ENCODE measurements at regions not wholly inside any gene's neighbourhood (a gene's known extent, or its start where the extent isn't known, plus 50 kb on each side); places are given as distances from the start of the nearest gene placed in this dataset.

DNA sequence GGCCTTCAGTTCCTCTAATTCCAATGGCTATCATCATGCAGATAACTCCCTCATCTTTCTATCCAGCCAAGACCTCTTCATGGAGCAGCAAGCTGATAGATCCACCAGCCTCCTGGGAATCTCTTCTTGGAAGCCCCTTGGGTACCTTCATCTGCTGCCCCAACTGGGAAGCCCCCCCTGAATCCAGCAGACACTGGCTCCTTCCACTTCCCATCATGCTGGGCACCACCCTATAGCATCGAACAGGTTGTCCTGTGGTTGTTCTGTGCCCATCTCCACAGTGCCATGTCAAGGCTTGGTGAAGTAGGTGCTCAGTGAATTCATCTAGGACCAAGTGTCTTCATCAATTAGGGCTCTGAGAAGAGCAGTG lies 410.4 kb upstream of the KLF4 start (continued):
- TF ChIP-seq ZNF114 (CRISPR knock-in tag; IDR thresholded peaks at IDR 0.05) (no peak), EZH2 (IDR thresholded peaks at IDR 0.05; ENCODE audit: low read depth, unreplicated experiment) (no peak)

DNA sequence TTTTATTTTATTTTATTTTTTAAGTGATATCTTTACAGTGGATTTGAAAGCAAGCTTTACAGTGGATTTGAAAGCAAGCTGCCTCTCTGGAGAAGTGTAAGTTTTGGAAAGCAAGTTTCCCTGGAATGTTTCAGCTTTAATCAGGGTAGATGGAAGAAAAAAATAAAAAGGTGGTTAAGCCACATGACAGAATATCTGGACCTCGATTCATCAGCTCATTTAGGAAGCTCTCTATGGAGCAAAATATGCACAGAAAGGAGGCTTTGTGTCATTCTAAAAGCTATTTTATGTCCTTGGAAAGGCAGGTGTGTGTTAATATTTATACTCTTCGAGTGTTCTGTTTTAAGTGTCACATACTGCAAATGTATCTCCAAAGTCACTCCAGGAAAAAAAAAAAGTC lies 409.2 kb upstream of the KLF4 start:
- Histone ChIP-seq H3K79me2 (replicated peaks; ENCODE audit: insufficient read depth) (no peaks in the 10 kb centered on the region), H4K20me1 (replicated peaks; ENCODE audit: insufficient read depth) (no peaks in the 10 kb centered on the region), H3K9me2 (ENCODE audit: insufficient read depth) (peaks cover 6% of the 10 kb centered on the region; the same call in 1 of the 2 replicates), H3K4me1 (ENCODE audit: insufficient read depth) (peaks cover 12% of the 10 kb centered on the region), H2AFZ (0 out of 2 replicates have a peak overlapping the region, but pooled peaks have one; percentile 28), H3K36me3 (ENCODE audit: insufficient read depth) (no peaks in the 10 kb centered on the region), H3K27ac (ENCODE audit: low read depth) (no peak overlapping the region), H3K27me3 (ENCODE audit: insufficient read depth) (no peaks in the 10 kb centered on the region), H3K4me3 (no peak overlapping the region), H3K4me2 (no peak overlapping the region), H3F3A (replicated peaks; ENCODE audit: low read depth) (no peaks in the 10 kb centered on the region)
- no peak overlapping the region for H3K27ac Mint-ChIP-seq
- H3K4me1 Mint-ChIP-seq: peaks cover 10% of the 10 kb centered on the region
- no peak for ATAC-seq
- no peaks in the 10 kb centered on the region for H3K36me3 Mint-ChIP-seq (ENCODE audit: low read depth)
- no peak for DNase-seq (ENCODE audit: low spot score)
- TF ChIP-seq NANOG (IDR thresholded peaks at IDR 0.05; ENCODE audit: borderline replicate concordance): no peak
- TF ChIP-seq, protein P1, sequence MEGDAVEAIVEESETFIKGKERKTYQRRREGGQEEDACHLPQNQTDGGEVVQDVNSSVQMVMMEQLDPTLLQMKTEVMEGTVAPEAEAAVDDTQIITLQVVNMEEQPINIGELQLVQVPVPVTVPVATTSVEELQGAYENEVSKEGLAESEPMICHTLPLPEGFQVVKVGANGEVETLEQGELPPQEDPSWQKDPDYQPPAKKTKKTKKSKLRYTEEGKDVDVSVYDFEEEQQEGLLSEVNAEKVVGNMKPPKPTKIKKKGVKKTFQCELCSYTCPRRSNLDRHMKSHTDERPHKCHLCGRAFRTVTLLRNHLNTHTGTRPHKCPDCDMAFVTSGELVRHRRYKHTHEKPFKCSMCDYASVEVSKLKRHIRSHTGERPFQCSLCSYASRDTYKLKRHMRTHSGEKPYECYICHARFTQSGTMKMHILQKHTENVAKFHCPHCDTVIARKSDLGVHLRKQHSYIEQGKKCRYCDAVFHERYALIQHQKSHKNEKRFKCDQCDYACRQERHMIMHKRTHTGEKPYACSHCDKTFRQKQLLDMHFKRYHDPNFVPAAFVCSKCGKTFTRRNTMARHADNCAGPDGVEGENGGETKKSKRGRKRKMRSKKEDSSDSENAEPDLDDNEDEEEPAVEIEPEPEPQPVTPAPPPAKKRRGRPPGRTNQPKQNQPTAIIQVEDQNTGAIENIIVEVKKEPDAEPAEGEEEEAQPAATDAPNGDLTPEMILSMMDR (conservative IDR thresholded peaks at IDR 0.05; ENCODE audit: low read depth in 2 of 2): no peak
- no peaks in the 10 kb centered on the region; the same call in 2 of the 3 replicates for H3K9me3 Mint-ChIP-seq
- H3K27me3 Mint-ChIP-seq (ENCODE audit: insufficient read depth, low read depth, poor library complexity): peaks cover 8% of the 10 kb centered on the region
- H3K4me3 Mint-ChIP-seq: no peak overlapping the region

DNA sequence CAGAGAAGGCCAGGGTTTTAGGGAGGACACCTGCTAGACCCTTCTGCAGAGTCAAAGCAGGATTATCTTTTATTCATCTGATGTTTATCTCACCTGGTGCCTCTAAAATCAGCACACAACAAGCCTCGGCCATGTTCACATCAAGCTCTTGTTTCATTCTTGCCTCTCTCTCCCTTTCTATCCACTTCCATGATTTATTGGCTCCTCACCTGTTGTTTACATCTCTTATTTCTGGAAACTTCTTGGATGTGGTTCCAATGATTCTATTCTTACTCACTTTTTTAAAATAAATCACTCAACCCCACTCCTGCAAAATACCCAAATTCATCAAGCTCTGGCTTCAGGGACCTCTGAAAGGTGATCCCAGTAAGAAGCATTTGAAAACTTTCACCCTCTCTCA lies 407.0 kb upstream of the KLF4 start:
- DNase-seq (ENCODE audit: low spot score) (no peak), ATAC-seq (no peak)
- Mint-ChIP-seq H3K4me1 (peaks cover 10% of the 10 kb centered on the region), H3K27me3 (ENCODE audit: insufficient read depth, low read depth, poor library complexity) (peaks cover 8% of the 10 kb centered on the region), H3K9me3 (no peaks in the 10 kb centered on the region; the same call in 1 of the 3 replicates), H3K4me3 (no peak overlapping the region), H3K27ac (no peak overlapping the region), H3K36me3 (ENCODE audit: low read depth) (peaks cover 3% of the 10 kb centered on the region; the same call in 2 of the 3 replicates)
- H2AFZ ChIP-seq: 0 out of 2 replicates have a peak overlapping the region, but pooled peaks have one; percentile 32
- H3K36me3 ChIP-seq (ENCODE audit: insufficient read depth): no peaks in the 10 kb centered on the region
- peaks cover 12% of the 10 kb centered on the region for H3K4me1 ChIP-seq (ENCODE audit: insufficient read depth)
- no peak overlapping the region for H3K4me2 ChIP-seq
- no peaks in the 10 kb centered on the region for H3F3A ChIP-seq (replicated peaks; ENCODE audit: low read depth)
- H3K27me3 ChIP-seq (ENCODE audit: insufficient read depth): no peaks in the 10 kb centered on the region
- H3K27ac ChIP-seq (ENCODE audit: low read depth): no peak overlapping the region
- H4K20me1 ChIP-seq (replicated peaks; ENCODE audit: insufficient read depth): no peaks in the 10 kb centered on the region
- peaks cover 3% of the 10 kb centered on the region; the same call in 1 of the 2 replicates for H3K9me2 ChIP-seq (ENCODE audit: insufficient read depth)
- no peaks in the 10 kb centered on the region for H3K79me2 ChIP-seq (replicated peaks; ENCODE audit: insufficient read depth)
- H3K4me3 ChIP-seq: no peak overlapping the region
- TF ChIP-seq, protein P2, sequence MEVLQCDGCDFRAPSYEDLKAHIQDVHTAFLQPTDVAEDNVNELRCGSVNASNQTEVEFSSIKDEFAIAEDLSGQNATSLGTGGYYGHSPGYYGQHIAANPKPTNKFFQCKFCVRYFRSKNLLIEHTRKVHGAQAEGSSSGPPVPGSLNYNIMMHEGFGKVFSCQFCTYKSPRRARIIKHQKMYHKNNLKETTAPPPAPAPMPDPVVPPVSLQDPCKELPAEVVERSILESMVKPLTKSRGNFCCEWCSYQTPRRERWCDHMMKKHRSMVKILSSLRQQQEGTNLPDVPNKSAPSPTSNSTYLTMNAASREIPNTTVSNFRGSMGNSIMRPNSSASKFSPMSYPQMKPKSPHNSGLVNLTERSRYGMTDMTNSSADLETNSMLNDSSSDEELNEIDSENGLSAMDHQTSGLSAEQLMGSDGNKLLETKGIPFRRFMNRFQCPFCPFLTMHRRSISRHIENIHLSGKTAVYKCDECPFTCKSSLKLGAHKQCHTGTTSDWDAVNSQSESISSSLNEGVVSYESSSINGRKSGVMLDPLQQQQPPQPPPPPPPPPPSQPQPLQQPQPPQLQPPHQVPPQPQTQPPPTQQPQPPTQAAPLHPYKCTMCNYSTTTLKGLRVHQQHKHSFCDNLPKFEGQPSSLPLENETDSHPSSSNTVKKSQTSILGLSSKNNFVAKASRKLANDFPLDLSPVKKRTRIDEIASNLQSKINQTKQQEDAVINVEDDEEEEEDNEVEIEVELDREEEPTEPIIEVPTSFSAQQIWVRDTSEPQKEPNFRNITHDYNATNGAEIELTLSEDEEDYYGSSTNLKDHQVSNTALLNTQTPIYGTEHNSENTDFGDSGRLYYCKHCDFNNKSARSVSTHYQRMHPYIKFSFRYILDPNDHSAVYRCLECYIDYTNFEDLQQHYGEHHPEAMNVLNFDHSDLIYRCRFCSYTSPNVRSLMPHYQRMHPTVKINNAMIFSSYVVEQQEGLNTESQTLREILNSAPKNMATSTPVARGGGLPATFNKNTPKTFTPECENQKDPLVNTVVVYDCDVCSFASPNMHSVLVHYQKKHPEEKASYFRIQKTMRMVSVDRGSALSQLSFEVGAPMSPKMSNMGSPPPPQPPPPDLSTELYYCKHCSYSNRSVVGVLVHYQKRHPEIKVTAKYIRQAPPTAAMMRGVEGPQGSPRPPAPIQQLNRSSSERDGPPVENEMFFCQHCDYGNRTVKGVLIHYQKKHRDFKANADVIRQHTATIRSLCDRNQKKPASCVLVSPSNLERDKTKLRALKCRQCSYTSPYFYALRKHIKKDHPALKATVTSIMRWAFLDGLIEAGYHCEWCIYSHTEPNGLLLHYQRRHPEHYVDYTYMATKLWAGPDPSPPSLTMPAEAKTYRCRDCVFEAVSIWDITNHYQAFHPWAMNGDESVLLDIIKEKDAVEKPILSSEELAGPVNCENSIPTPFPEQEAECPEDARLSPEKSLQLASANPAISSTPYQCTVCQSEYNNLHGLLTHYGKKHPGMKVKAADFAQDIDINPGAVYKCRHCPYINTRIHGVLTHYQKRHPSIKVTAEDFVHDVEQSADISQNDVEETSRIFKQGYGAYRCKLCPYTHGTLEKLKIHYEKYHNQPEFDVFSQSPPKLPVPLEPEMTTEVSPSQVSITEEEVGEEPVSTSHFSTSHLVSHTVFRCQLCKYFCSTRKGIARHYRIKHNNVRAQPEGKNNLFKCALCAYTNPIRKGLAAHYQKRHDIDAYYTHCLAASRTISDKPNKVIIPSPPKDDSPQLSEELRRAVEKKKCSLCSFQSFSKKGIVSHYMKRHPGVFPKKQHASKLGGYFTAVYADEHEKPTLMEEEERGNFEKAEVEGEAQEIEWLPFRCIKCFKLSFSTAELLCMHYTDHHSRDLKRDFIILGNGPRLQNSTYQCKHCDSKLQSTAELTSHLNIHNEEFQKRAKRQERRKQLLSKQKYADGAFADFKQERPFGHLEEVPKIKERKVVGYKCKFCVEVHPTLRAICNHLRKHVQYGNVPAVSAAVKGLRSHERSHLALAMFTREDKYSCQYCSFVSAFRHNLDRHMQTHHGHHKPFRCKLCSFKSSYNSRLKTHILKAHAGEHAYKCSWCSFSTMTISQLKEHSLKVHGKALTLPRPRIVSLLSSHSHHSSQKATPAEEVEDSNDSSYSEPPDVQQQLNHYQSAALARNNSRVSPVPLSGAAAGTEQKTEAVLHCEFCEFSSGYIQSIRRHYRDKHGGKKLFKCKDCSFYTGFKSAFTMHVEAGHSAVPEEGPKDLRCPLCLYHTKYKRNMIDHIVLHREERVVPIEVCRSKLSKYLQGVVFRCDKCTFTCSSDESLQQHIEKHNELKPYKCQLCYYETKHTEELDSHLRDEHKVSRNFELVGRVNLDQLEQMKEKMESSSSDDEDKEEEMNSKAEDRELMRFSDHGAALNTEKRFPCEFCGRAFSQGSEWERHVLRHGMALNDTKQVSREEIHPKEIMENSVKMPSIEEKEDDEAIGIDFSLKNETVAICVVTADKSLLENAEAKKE (CRISPR knock-in tag; IDR thresholded peaks at IDR 0.05): no peak
- TF ChIP-seq, protein P1 (conservative IDR thresholded peaks at IDR 0.05; ENCODE audit: low read depth in 2 of 2): no peak
- TF ChIP-seq ZNF114 (CRISPR knock-in tag; IDR thresholded peaks at IDR 0.05): no peak
- TF ChIP-seq POLR2AphosphoS5 (IDR thresholded peaks at IDR 0.05; ENCODE audit: low read depth): no peak
- TF ChIP-seq CREB1 (CRISPR knock-in tag; IDR thresholded peaks at IDR 0.05; ENCODE audit: low read depth): no peak

Measured in GM23338 (cell line).